SK-N-SH treated with all-trans-retinoic acid at 6 μM for 48 hours (cell line): ENCODE measurements at regions not wholly inside any gene's neighbourhood (a gene's known extent, or its start where the extent isn't known, plus 50 kb on each side); places are given as distances from the start of the nearest gene placed in this dataset.

Experiments used
- ATAC-seq: fragments of 200-7000 bp; cut with Tn5 transposase; 3 replicates; pipeline ENCODE4 v1.9.1; 2020; ENCODE audit warnings: mild to moderate bottlenecking, moderate library complexity
- ARNTL ChIP-seq: fragments of 450-650 bp; formaldehyde crosslinking; IDR thresholded peaks from 2 replicates; pipeline ENCODE4 v1.5.0; 2020; ENCODE audit warnings: low read depth, mild to moderate bottlenecking, moderate library complexity, borderline replicate concordance
- BACH2 ChIP-seq: fragments of 250-450 bp; sonication (Bioruptor Pico); IDR thresholded peaks from 2 replicates; pipeline ENCODE4 v1.9.0; 2021; ENCODE audit warnings: mild to moderate bottlenecking, borderline replicate concordance
- CSDC2 ChIP-seq: fragments of 250-450 bp; sonication (Bioruptor Pico); IDR thresholded peaks from 2 replicates; pipeline ENCODE4 v1.5.0; 2020; ENCODE audit warnings: mild to moderate bottlenecking, moderate library complexity
- CSRNP3 ChIP-seq: fragments of 250-450 bp; sonication (Bioruptor Pico); IDR thresholded peaks from 2 replicates; pipeline ENCODE4 v1.5.1; 2021; ENCODE audit warnings: mild to moderate bottlenecking, moderate library complexity
- ESRRG ChIP-seq: fragments of 250-450 bp; sonication (Bioruptor Pico); IDR thresholded peaks from 2 replicates; pipeline ENCODE4 v1.6.1; 2021; ENCODE audit warnings: mild to moderate bottlenecking
- GLIS3 ChIP-seq: fragments of 250-450 bp; sonication (Bioruptor Pico); IDR thresholded peaks from 2 replicates; pipeline ENCODE4 v1.5.0; 2020; ENCODE audit warnings: mild to moderate bottlenecking, moderate library complexity
- ISL1 ChIP-seq: fragments of 250-450 bp; sonication (Bioruptor Pico); IDR thresholded peaks from 2 replicates; pipeline ENCODE4 v2.1.2; 2022; ENCODE audit warnings: mild to moderate bottlenecking, moderate library complexity
- OSR1 ChIP-seq: fragments of 250-450 bp; sonication (Bioruptor Pico); IDR thresholded peaks from 2 replicates; pipeline ENCODE4 v1.8.0; 2022; ENCODE audit warnings: moderate library complexity, mild to moderate bottlenecking, inconsistent platforms
- PPARA ChIP-seq: fragments of 250-450 bp; sonication (Bioruptor Pico); IDR thresholded peaks from 2 replicates; pipeline ENCODE4 v1.5.0; 2020; ENCODE audit warnings: mild to moderate bottlenecking, borderline replicate concordance
- SNAI2 ChIP-seq: fragments of 250-450 bp; sonication (Bioruptor Pico); IDR thresholded peaks from 2 replicates; pipeline ENCODE4 v1.5.0; 2020; ENCODE audit warnings: mild to moderate bottlenecking, moderate library complexity
- TCF4 ChIP-seq: fragments of 250-450 bp; sonication (Bioruptor Pico); IDR thresholded peaks from 2 replicates; pipeline ENCODE4 v1.8.0; 2021; ENCODE audit warnings: mild to moderate bottlenecking, moderate library complexity, borderline replicate concordance
- TSHZ2 ChIP-seq: fragments of 250-450 bp; sonication (Bioruptor Pico); IDR thresholded peaks from 2 replicates; pipeline ENCODE4 v1.5.0; 2020; ENCODE audit warnings: mild to moderate bottlenecking, moderate library complexity
- ZC3H10 ChIP-seq: fragments of 250-450 bp; sonication (Bioruptor Pico); IDR thresholded peaks from 2 replicates; pipeline ENCODE4 v1.5.1; 2021; ENCODE audit warnings: mild to moderate bottlenecking, moderate library complexity
- ZFP3 ChIP-seq: fragments of 250-450 bp; sonication (Bioruptor Pico); IDR thresholded peaks from 2 replicates; pipeline ENCODE4 v1.5.0; 2020; ENCODE audit warnings: mild to moderate bottlenecking, moderate library complexity
- ZFP30 ChIP-seq: fragments of 450-650 bp; formaldehyde crosslinking; IDR thresholded peaks from 2 replicates; pipeline ENCODE4 v1.5.0; 2022; ENCODE audit warnings: mild to moderate bottlenecking, moderate library complexity
- ZNF565 ChIP-seq: fragments of 450-650 bp; formaldehyde crosslinking; conservative IDR thresholded peaks from 2 replicates; pipeline ENCODE4 v1.5.0; 2020; ENCODE audit warnings: low read depth, mild to moderate bottlenecking, moderate library complexity
- ZNF8 ChIP-seq: fragments of 450-650 bp; formaldehyde crosslinking; IDR thresholded peaks from 2 replicates; pipeline ENCODE4 v1.5.0; 2020; ENCODE audit warnings: mild to moderate bottlenecking, moderate library complexity
- TF ChIP-seq, protein P1 (sequence below): fragments of 250-450 bp; sonication (Bioruptor Pico); IDR thresholded peaks from 2 replicates; pipeline ENCODE4 v1.8.0; 2021; ENCODE audit warnings: low read depth, mild to moderate bottlenecking, moderate library complexity, borderline replicate concordance
- TF ChIP-seq, protein P2 (sequence below): fragments of 250-450 bp; sonication (Bioruptor Pico); IDR thresholded peaks from 2 replicates; pipeline ENCODE4 v1.8.0; 2020; ENCODE audit warnings: mild to moderate bottlenecking, moderate library complexity, borderline replicate concordance

- no peak for ATAC-seq
- no peak for TF ChIP-seq ZNF565 (CRISPR knock-in tag)
- no peak for TF ChIP-seq ZNF8 (CRISPR knock-in tag)
- TF ChIP-seq, protein P1, sequence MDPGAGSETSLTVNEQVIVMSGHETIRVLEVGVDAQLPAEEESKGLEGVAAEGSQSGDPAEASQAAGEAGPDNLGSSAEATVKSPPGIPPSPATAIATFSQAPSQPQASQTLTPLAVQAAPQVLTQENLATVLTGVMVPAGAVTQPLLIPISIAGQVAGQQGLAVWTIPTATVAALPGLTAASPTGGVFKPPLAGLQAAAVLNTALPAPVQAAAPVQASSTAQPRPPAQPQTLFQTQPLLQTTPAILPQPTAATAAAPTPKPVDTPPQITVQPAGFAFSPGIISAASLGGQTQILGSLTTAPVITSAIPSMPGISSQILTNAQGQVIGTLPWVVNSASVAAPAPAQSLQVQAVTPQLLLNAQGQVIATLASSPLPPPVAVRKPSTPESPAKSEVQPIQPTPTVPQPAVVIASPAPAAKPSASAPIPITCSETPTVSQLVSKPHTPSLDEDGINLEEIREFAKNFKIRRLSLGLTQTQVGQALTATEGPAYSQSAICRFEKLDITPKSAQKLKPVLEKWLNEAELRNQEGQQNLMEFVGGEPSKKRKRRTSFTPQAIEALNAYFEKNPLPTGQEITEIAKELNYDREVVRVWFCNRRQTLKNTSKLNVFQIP (CRISPR knock-in tag): no peak
- no peak for TF ChIP-seq ESRRG (CRISPR knock-in tag)
- no peak for TF ChIP-seq ZFP3 (CRISPR knock-in tag)
- TF ChIP-seq, protein P2, sequence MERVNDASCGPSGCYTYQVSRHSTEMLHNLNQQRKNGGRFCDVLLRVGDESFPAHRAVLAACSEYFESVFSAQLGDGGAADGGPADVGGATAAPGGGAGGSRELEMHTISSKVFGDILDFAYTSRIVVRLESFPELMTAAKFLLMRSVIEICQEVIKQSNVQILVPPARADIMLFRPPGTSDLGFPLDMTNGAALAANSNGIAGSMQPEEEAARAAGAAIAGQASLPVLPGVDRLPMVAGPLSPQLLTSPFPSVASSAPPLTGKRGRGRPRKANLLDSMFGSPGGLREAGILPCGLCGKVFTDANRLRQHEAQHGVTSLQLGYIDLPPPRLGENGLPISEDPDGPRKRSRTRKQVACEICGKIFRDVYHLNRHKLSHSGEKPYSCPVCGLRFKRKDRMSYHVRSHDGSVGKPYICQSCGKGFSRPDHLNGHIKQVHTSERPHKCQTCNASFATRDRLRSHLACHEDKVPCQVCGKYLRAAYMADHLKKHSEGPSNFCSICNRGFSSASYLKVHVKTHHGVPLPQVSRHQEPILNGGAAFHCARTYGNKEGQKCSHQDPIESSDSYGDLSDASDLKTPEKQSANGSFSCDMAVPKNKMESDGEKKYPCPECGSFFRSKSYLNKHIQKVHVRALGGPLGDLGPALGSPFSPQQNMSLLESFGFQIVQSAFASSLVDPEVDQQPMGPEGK (CRISPR knock-in tag): no peak
- TF ChIP-seq OSR1 (CRISPR knock-in tag): no peak
- no peak for TF ChIP-seq GLIS3 (CRISPR knock-in tag)
- TF ChIP-seq CSRNP3 (CRISPR knock-in tag): no peak
Observed at GRCh38 chr4:23001478-23001877, 308.7 kb downstream of the GBA3 start.

GRCh38 chr4:22999419-22999818 lies 306.7 kb downstream of the GBA3 start:
- TF ChIP-seq SNAI2 (CRISPR knock-in tag) (no peak), TSHZ2 (CRISPR knock-in tag) (no peak), CSDC2 (no peak), ZC3H10 (CRISPR knock-in tag) (no peak), PPARA (CRISPR knock-in tag) (no peak), ZNF565 (CRISPR knock-in tag) (no peak), CSRNP3 (CRISPR knock-in tag) (no peak), ZFP30 (CRISPR knock-in tag) (no peak), BACH2 (CRISPR knock-in tag) (no peak), ARNTL (CRISPR knock-in tag) (no peak), ESRRG (CRISPR knock-in tag) (no peak), ISL1 (CRISPR knock-in tag) (no peak), ZNF8 (CRISPR knock-in tag) (no peak), TCF4 (CRISPR knock-in tag) (no peak), GLIS3 (CRISPR knock-in tag) (no peak), ZFP3 (CRISPR knock-in tag) (no peak), OSR1 (CRISPR knock-in tag) (no peak)
- TF ChIP-seq, protein P2 (CRISPR knock-in tag): no peak
- TF ChIP-seq, protein P1 (CRISPR knock-in tag): no peak
- ATAC-seq: no peak
